Astrocyte (in vitro differentiated cells and primary cell): ENCODE measurements at regions not wholly inside any gene's neighbourhood (a gene's known extent, or its start where the extent isn't known, plus 50 kb on each side); places are given as distances from the start of the nearest gene placed in this dataset.

Experiments used
- DNase-seq: peaks from one replicate; pipeline ENCODE4 v3.0.0-alpha.2; 2010; ENCODE audit warnings: low read depth
- FAIRE-seq: peaks from 2 replicates; lab custom pipeline; 2011; peaks lifted over from hg19 to GRCh38; lab: Jason Lieb, UNC
- H2AFZ ChIP-seq: 2 replicates; pipeline ENCODE4 v1.6.0; 2012; ENCODE audit warnings: low read depth, low read length, inconsistent platforms
- H3K27ac ChIP-seq: 2 replicates; pipeline ENCODE4 v1.5.1; 2011; ENCODE audit warnings: low read depth, low read length, inconsistent platforms
- H3K27me3 ChIP-seq: 2 replicates; pipeline ENCODE4 v1.6.0; 2011; ENCODE audit warnings: low read length, inconsistent platforms; ENCODE audit not compliant: insufficient read depth
- H3K36me3 ChIP-seq: 2 replicates; pipeline ENCODE4 v1.5.1; 2011; ENCODE audit warnings: low read length, inconsistent platforms; ENCODE audit not compliant: insufficient read depth
- H3K4me1 ChIP-seq: 2 replicates; pipeline ENCODE4 v1.5.1; 2011; ENCODE audit warnings: low read length, inconsistent platforms; ENCODE audit not compliant: insufficient read depth
- H3K4me2 ChIP-seq: 2 replicates; pipeline ENCODE4 v1.6.0; 2012; ENCODE audit warnings: low read length, inconsistent platforms
- H3K4me3 ChIP-seq: 2 replicates; pipeline ENCODE4 v1.5.1; 2011; ENCODE audit warnings: low read depth, mild to moderate bottlenecking, low read length, inconsistent platforms; ENCODE audit not compliant: insufficient read depth
- H3K79me2 ChIP-seq: 2 replicates; pipeline ENCODE4 v1.6.0; 2012; ENCODE audit warnings: mild to moderate bottlenecking, low read length, inconsistent platforms; ENCODE audit not compliant: insufficient read depth
- H3K9ac ChIP-seq: 2 replicates; pipeline ENCODE4 v1.6.0; 2012; ENCODE audit warnings: mild to moderate bottlenecking, low read length, inconsistent platforms
- H3K9me3 ChIP-seq: 2 replicates; pipeline ENCODE4 v1.5.1; 2012; ENCODE audit warnings: low read depth, mild to moderate bottlenecking, low read length, inconsistent platforms; ENCODE audit not compliant: insufficient read depth
- H4K20me1 ChIP-seq: 2 replicates; pipeline ENCODE4 v1.6.0; 2012; ENCODE audit warnings: low read length, inconsistent platforms; ENCODE audit not compliant: insufficient read depth
- H3K27ac Mint-ChIP-seq: one replicate; pipeline ENCODE4 v1.8.0; 2021; ENCODE audit warnings: mild to moderate bottlenecking, mixed read lengths; ENCODE audit not compliant: unreplicated experiment
- H3K27me3 Mint-ChIP-seq: one replicate; pipeline ENCODE4 v1.8.0; 2021; ENCODE audit warnings: low read depth, mixed read lengths; ENCODE audit not compliant: unreplicated experiment
- H3K36me3 Mint-ChIP-seq: one replicate; pipeline ENCODE4 v1.8.0; 2021; ENCODE audit warnings: low read depth, mixed read lengths; ENCODE audit not compliant: unreplicated experiment
- H3K4me1 Mint-ChIP-seq: one replicate; pipeline ENCODE4 v1.8.0; 2021; ENCODE audit warnings: low read depth, mixed read lengths; ENCODE audit not compliant: unreplicated experiment
- H3K4me3 Mint-ChIP-seq: one replicate; pipeline ENCODE4 v1.8.0; 2021; ENCODE audit warnings: mild to moderate bottlenecking, moderate library complexity, mixed read lengths; ENCODE audit not compliant: unreplicated experiment
- H3K9me3 Mint-ChIP-seq: one replicate; pipeline ENCODE4 v1.8.0; 2021; ENCODE audit warnings: mild to moderate bottlenecking, mixed read lengths; ENCODE audit not compliant: unreplicated experiment
- CTCF ChIP-seq: IDR thresholded peaks from 2 replicates; pipeline ENCODE4 v1.5.1; 2011; ENCODE audit warnings: low read depth, mild to moderate bottlenecking, inconsistent platforms, low read length, moderate library complexity; ENCODE audit not compliant: insufficient read depth
- EZH2 ChIP-seq: IDR thresholded peaks from 2 replicates; pipeline ENCODE4 v1.6.1; 2012; ENCODE audit warnings: mild to moderate bottlenecking, low read length, inconsistent platforms; ENCODE audit not compliant: insufficient read depth

GRCh38 chr4:129394635-129395034 is 298.7 kb downstream of the C4orf33 start:
- Histone ChIP-seq H3K4me3 (no peak overlapping the region), H3K36me3 (no peaks in the 10 kb centered on the region), H3K27ac (no peak overlapping the region), H3K79me2 (no peaks in the 10 kb centered on the region), H3K9me3 (no peaks in the 10 kb centered on the region), H2AFZ (no peak overlapping the region), H3K27me3 (no peaks in the 10 kb centered on the region), H4K20me1 (no peaks in the 10 kb centered on the region), H3K4me1 (no peaks in the 10 kb centered on the region), H3K9ac (no peak overlapping the region), H3K4me2 (no peak overlapping the region)
- peaks cover 6% of the 10 kb centered on the region for H3K4me1 Mint-ChIP-seq
- no peak for FAIRE-seq
- H3K36me3 Mint-ChIP-seq: no peaks in the 10 kb centered on the region
- DNase-seq: no peak
- H3K27ac Mint-ChIP-seq: no peak overlapping the region
- H3K27me3 Mint-ChIP-seq: no peaks in the 10 kb centered on the region
- H3K9me3 Mint-ChIP-seq: peaks cover 4% of the 10 kb centered on the region
- no peak for TF ChIP-seq EZH2
- TF ChIP-seq CTCF: no peak
- no peak overlapping the region for H3K4me3 Mint-ChIP-seq

GRCh38 chr4:129403848-129404247 is 307.9 kb downstream of the C4orf33 start:
- no peaks in the 10 kb centered on the region for H3K36me3 ChIP-seq
- H3K27ac ChIP-seq: no peak overlapping the region
- no peaks in the 10 kb centered on the region for H3K9me3 ChIP-seq
- H3K9ac ChIP-seq: no peak overlapping the region
- H3K27ac Mint-ChIP-seq: no peak overlapping the region
- H3K9me3 Mint-ChIP-seq: peaks cover 6% of the 10 kb centered on the region
- H4K20me1 ChIP-seq: no peaks in the 10 kb centered on the region
- no peak overlapping the region for H3K4me3 Mint-ChIP-seq
- H3K4me1 Mint-ChIP-seq: no peaks in the 10 kb centered on the region
- no peaks in the 10 kb centered on the region for H3K27me3 ChIP-seq
- no peak overlapping the region for H3K4me2 ChIP-seq
- H3K27me3 Mint-ChIP-seq: no peaks in the 10 kb centered on the region
- DNase-seq: no peak
- no peak for FAIRE-seq
- H3K79me2 ChIP-seq: no peaks in the 10 kb centered on the region
- TF ChIP-seq EZH2 (no peak), CTCF (no peak)
- H3K4me1 ChIP-seq: no peaks in the 10 kb centered on the region
- no peak overlapping the region for H3K4me3 ChIP-seq
- H2AFZ ChIP-seq: no peak overlapping the region
- H3K36me3 Mint-ChIP-seq: no peaks in the 10 kb centered on the region

DNA sequence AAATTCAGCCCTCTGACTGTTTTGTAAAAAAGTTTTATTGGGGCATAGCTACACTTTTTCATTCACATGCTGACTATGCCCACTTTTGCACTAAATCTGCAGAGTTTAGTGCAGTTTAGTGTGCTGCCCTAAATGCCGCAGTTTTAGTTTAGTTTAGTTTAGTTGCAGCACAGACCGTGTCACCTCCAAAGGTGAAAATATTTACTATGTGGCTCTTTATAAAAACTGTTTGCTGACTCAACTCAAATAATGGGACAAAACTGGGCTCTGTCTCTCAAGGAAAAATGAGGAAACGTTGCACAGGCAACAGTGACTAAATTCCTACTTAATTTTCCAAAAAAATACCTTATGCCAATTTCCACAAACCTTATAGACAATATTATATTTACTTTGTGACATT is 314.2 kb downstream of the C4orf33 start:
- Histone ChIP-seq H3K4me3 (no peak overlapping the region), H3K4me2 (no peak overlapping the region), H4K20me1 (no peaks in the 10 kb centered on the region), H3K27me3 (no peaks in the 10 kb centered on the region), H3K9me3 (no peaks in the 10 kb centered on the region), H3K27ac (no peak overlapping the region), H3K79me2 (no peaks in the 10 kb centered on the region), H3K4me1 (no peaks in the 10 kb centered on the region), H3K9ac (no peak overlapping the region), H2AFZ (no peak overlapping the region), H3K36me3 (no peaks in the 10 kb centered on the region)
- H3K4me3 Mint-ChIP-seq: no peak overlapping the region
- H3K4me1 Mint-ChIP-seq: no peaks in the 10 kb centered on the region
- no peaks in the 10 kb centered on the region for H3K9me3 Mint-ChIP-seq
- FAIRE-seq (no peak), DNase-seq (no peak)
- no peaks in the 10 kb centered on the region for H3K36me3 Mint-ChIP-seq
- TF ChIP-seq EZH2 (no peak), CTCF (no peak)
- no peak overlapping the region for H3K27ac Mint-ChIP-seq
- H3K27me3 Mint-ChIP-seq: no peaks in the 10 kb centered on the region
